Fibroblast of the aortic adventitia (primary cell): ENCODE measurements at regions not wholly inside any gene's neighbourhood (a gene's known extent, or its start where the extent isn't known, plus 50 kb on each side); places are given as distances from the start of the nearest gene placed in this dataset.

Experiments
- DNase-seq: peaks from one replicate; pipeline ENCODE4 v3.0.0-alpha.2; 2010; ENCODE audit warnings: low read depth
- H3K4me3 ChIP-seq: 2 replicates; pipeline ENCODE4 v1.5.1; 2011; ENCODE audit warnings: low read depth, mild to moderate bottlenecking, control low read depth, low read length, moderate library complexity
- CTCF ChIP-seq: IDR thresholded peaks from 2 replicates; pipeline ENCODE4 v1.5.1; 2011; ENCODE audit warnings: mild to moderate bottlenecking, low read length, control low read depth, inconsistent platforms; ENCODE audit not compliant: insufficient read depth

GRCh38 chr4:138492176-138492575 is 250.0 kb upstream of the SLC7A11 start:
- H3K4me3 ChIP-seq: no peak overlapping the region
- no peak for TF ChIP-seq CTCF
- no peak for DNase-seq

GRCh38 chr4:138488533-138488932 is 246.4 kb upstream of the SLC7A11 start:
- peak; percentile 48 for DNase-seq
- no peak overlapping the region for H3K4me3 ChIP-seq
- TF ChIP-seq CTCF: no peak

GRCh38 chr4:138487670-138488069 is 245.5 kb upstream of the SLC7A11 start:
- no peak for DNase-seq
- H3K4me3 ChIP-seq: no peak overlapping the region
- TF ChIP-seq CTCF: no peak

- TF ChIP-seq CTCF: no peak
- DNase-seq: no peak
- H3K4me3 ChIP-seq: no peak overlapping the region
These were observed 245.1 kb upstream of the SLC7A11 start for GRCh38 chr4:138487230-138487629.

GRCh38 chr4:138485498-138485897 is 243.3 kb upstream of the SLC7A11 start:
- H3K4me3 ChIP-seq: no peak overlapping the region
- no peak for DNase-seq
- no peak for TF ChIP-seq CTCF

GRCh38 chr4:138475116-138475515 is 233.0 kb upstream of the SLC7A11 start:
- no peak overlapping the region for H3K4me3 ChIP-seq
- no peak for DNase-seq
- TF ChIP-seq CTCF: no peak

- no peak for TF ChIP-seq CTCF
These were observed 231.2 kb upstream of the SLC7A11 start for GRCh38 chr4:138473339-138473738.

More at GRCh38 chr4:138473339-138473738, 231.2 kb upstream of the SLC7A11 start:
- H3K4me3 ChIP-seq: no peak overlapping the region
- DNase-seq: no peak
